Activated CD8-positive, alpha-beta T cell treated with anti-CD3 and anti-CD28 coated beads for 36 hours (primary cell): ENCODE measurements at regions not wholly inside any gene's neighbourhood (a gene's known extent, or its start where the extent isn't known, plus 50 kb on each side); places are given as distances from the start of the nearest gene placed in this dataset.

ENCODE experiments used
- ATAC-seq: fragments of 200-7000 bp; cut with Tn5 transposase; one replicate; pipeline ENCODE4 v1.10.0; 2021; ENCODE audit warnings: mild to moderate bottlenecking, moderate library complexity
- CTCF ChIA-PET: fragments of 350-600 bp; sonication (Branson Sonifier 250); formaldehyde crosslinking; loops from one replicate; lab custom pipeline; 2021; ENCODE audit warnings: antibody characterized with exemption; lab: Charles Lee
- POLR2A ChIA-PET: fragments of 350-600 bp; sonication (Branson Sonifier 250); formaldehyde crosslinking; loops from one replicate; lab custom pipeline; 2021; ENCODE audit warnings: antibody characterized with exemption; lab: Charles Lee
- DNase-seq: peaks from one replicate; pipeline ENCODE4 v3.0.0-alpha.2; 2020
- H3K27ac Mint-ChIP-seq: one replicate; pipeline ENCODE4 v1.8.0; 2021; ENCODE audit warnings: mild to moderate bottlenecking, mixed read lengths
- H3K27me3 Mint-ChIP-seq: one replicate; pipeline ENCODE4 v1.8.0; 2021; ENCODE audit warnings: mixed read lengths
- H3K36me3 Mint-ChIP-seq: one replicate; pipeline ENCODE4 v1.8.0; 2021; ENCODE audit warnings: low read depth, mixed read lengths
- H3K4me1 Mint-ChIP-seq: one replicate; pipeline ENCODE4 v1.8.0; 2021; ENCODE audit warnings: low read depth, mixed read lengths
- H3K4me3 Mint-ChIP-seq: one replicate; pipeline ENCODE4 v1.8.0; 2021; ENCODE audit warnings: mild to moderate bottlenecking, moderate library complexity, mixed read lengths
- H3K9me3 Mint-ChIP-seq: one replicate; pipeline ENCODE4 v1.8.0; 2021; ENCODE audit warnings: mixed read lengths
- intact Hi-C: fragments of 100-400 bp; cut with micrococcal nuclease; formaldehyde crosslinking; loops from one replicate; pipeline ENCODE4 v1.10.0; 2022
- TF ChIP-seq, protein P1 (sequence below): fragments of 200-600 bp; IDR thresholded peaks from one replicate; pipeline ENCODE4 v1.8.0; 2022; ENCODE audit warnings: antibody characterized with exemption, mild to moderate bottlenecking

DNA sequence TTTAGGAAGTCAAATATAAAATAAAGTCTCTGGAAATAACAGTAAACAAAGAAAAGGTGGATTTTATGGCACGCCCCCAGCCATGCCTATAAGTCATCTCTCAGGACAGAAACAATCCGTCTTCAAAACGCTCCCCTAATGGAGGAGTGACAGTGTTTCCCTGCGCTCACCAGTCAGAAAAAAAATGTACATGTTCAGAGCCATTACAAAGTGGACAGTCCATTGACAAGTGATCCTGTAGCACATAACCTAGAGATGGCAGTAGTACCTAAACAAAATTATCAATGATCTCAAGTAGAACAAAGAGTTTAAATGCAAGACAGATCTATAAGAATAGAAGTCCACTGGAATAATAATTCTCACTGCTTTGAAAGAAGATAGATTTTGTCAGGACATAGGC, 891.7 kb upstream of the MIR17HG start:
- intact Hi-C loops: no loop called here
- ChIA-PET CTCF (no interaction called here), POLR2A (no interaction called here)
- TF ChIP-seq, protein P1, sequence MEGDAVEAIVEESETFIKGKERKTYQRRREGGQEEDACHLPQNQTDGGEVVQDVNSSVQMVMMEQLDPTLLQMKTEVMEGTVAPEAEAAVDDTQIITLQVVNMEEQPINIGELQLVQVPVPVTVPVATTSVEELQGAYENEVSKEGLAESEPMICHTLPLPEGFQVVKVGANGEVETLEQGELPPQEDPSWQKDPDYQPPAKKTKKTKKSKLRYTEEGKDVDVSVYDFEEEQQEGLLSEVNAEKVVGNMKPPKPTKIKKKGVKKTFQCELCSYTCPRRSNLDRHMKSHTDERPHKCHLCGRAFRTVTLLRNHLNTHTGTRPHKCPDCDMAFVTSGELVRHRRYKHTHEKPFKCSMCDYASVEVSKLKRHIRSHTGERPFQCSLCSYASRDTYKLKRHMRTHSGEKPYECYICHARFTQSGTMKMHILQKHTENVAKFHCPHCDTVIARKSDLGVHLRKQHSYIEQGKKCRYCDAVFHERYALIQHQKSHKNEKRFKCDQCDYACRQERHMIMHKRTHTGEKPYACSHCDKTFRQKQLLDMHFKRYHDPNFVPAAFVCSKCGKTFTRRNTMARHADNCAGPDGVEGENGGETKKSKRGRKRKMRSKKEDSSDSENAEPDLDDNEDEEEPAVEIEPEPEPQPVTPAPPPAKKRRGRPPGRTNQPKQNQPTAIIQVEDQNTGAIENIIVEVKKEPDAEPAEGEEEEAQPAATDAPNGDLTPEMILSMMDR: no peak
- Mint-ChIP-seq H3K36me3 (no peaks in the 10 kb centered on the region), H3K4me3 (no peak overlapping the region), H3K27me3 (no peaks in the 10 kb centered on the region), H3K27ac (no peak overlapping the region), H3K9me3 (peaks cover 5% of the 10 kb centered on the region), H3K4me1 (no peaks in the 10 kb centered on the region)
- DNase-seq: no peak
- ATAC-seq: no peak

DNA sequence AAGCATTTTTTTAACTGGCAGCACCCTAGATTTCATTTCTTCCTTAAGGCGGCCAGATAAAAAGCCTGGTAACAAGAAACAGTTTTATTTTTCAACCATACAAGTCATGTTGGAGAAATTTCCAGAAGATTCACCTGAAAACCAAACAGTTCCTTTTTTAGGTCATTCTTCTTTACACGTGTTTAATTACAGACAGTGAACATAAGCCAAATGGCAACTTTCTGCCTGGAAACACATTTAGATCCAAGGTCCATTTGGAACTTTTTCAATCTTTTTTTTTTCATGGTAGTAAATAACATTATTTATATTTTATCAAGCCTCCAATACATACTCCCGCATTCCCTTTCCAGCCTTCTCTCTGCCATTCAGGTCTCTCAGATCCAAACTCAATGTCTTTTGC, 886.1 kb upstream of the MIR17HG start:
- TF ChIP-seq, protein P1: no peak
- intact Hi-C loops: no loop called here
- peaks cover 7% of the 10 kb centered on the region for H3K9me3 Mint-ChIP-seq
- no peak overlapping the region for H3K27ac Mint-ChIP-seq
- no peak overlapping the region for H3K4me3 Mint-ChIP-seq
- H3K27me3 Mint-ChIP-seq: no peaks in the 10 kb centered on the region
- ATAC-seq: no peak
- no peak for DNase-seq
- H3K4me1 Mint-ChIP-seq: no peaks in the 10 kb centered on the region
- ChIA-PET POLR2A (no interaction called here), CTCF (no interaction called here)
- no peaks in the 10 kb centered on the region for H3K36me3 Mint-ChIP-seq

GRCh38 chr13:90477216-90477615, 870.3 kb upstream of the MIR17HG start:
- Mint-ChIP-seq H3K4me1 (no peaks in the 10 kb centered on the region), H3K27ac (no peak overlapping the region), H3K9me3 (peaks cover 14% of the 10 kb centered on the region), H3K27me3 (no peaks in the 10 kb centered on the region), H3K4me3 (no peak overlapping the region), H3K36me3 (no peaks in the 10 kb centered on the region)
- no peak for ATAC-seq
- intact Hi-C loops: no loop called here
- no peak for DNase-seq
- POLR2A ChIA-PET: no interaction called here
- TF ChIP-seq, protein P1: no peak
- CTCF ChIA-PET: no interaction called here

DNA sequence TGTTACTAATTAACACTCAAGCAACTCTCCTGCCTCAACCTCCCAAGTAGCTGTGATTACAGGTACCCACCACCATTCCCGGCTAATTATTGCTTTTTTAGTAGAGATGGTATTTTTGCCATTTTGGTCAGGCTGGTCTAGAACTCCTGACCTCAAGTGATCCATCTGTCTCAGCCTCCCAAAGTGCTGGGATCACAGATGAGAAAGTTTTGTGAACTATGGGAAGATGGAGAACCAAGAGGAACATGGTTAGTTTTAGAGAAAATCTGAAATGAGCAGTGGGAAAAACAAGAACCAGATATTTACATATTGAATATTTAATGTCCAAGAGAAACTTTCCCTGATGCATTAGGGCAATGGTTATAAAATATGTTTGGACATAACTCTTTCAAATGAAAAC, 863.6 kb upstream of the MIR17HG start:
- CTCF ChIA-PET: no interaction called here
- intact Hi-C loops: no loop called here
- TF ChIP-seq, protein P1: no peak

GRCh38 chr13:90485436-90485835, 862.1 kb upstream of the MIR17HG start:
- Mint-ChIP-seq H3K27me3 (no peaks in the 10 kb centered on the region), H3K4me1 (no peaks in the 10 kb centered on the region), H3K27ac (no peak overlapping the region), H3K36me3 (no peaks in the 10 kb centered on the region), H3K4me3 (no peak overlapping the region), H3K9me3 (peaks cover 6% of the 10 kb centered on the region)
- ChIA-PET CTCF (no interaction called here), POLR2A (no interaction called here)
- ATAC-seq: no peak
- TF ChIP-seq, protein P1: no peak
- no peak for DNase-seq
- intact Hi-C loops: no loop called here

More for the DNA sequence above, 863.6 kb upstream of the MIR17HG start:
- no peaks in the 10 kb centered on the region for H3K36me3 Mint-ChIP-seq
- no peaks in the 10 kb centered on the region for H3K27me3 Mint-ChIP-seq
- peaks cover 6% of the 10 kb centered on the region for H3K9me3 Mint-ChIP-seq
- no peak for DNase-seq
- H3K4me1 Mint-ChIP-seq: no peaks in the 10 kb centered on the region
- no peak overlapping the region for H3K27ac Mint-ChIP-seq
- POLR2A ChIA-PET: no interaction called here
- H3K4me3 Mint-ChIP-seq: no peak overlapping the region
- no peak for ATAC-seq
